IMR-90 (cell line): ENCODE measurements at regions not wholly inside any gene's neighbourhood (a gene's known extent, or its start where the extent isn't known, plus 50 kb on each side); places are given as distances from the start of the nearest gene placed in this dataset.
"Not testable (repeated sequence)": the region's sequence is repeated elsewhere in the genome, so short reads cannot be mapped to it uniquely, and the experiment has no call there.

ENCODE experiments used
- CEBPB ChIP-seq: IDR thresholded peaks from 2 replicates; pipeline ENCODE4 v1.6.1; 2012; ENCODE audit warnings: low read depth, low read length, improper control_type of control experiment
- CHD1 ChIP-seq: IDR thresholded peaks from 2 replicates; pipeline ENCODE4 v1.6.1; 2012; ENCODE audit warnings: low read depth, low read length, improper control_type of control experiment
- FOS ChIP-seq: fragments of 150-350 bp; IDR thresholded peaks from 2 replicates; pipeline ENCODE4 v1.6.1; 2016; ENCODE audit warnings: low read depth, low read length
- MAFK ChIP-seq: IDR thresholded peaks from 2 replicates; pipeline ENCODE4 v1.6.1; 2012; ENCODE audit warnings: low read depth, low read length, improper control_type of control experiment
- MAZ ChIP-seq: IDR thresholded peaks from 2 replicates; pipeline ENCODE4 v1.6.1; 2012; ENCODE audit warnings: low read depth, mild to moderate bottlenecking, low read length, improper control_type of control experiment, moderate library complexity, borderline replicate concordance
- MXI1 ChIP-seq: IDR thresholded peaks from 2 replicates; pipeline ENCODE4 v1.6.1; 2012; ENCODE audit warnings: low read depth, mild to moderate bottlenecking, low read length, moderate library complexity, borderline replicate concordance
- POLR2A ChIP-seq: IDR thresholded peaks from 2 replicates; pipeline ENCODE4 v1.6.1; 2012; ENCODE audit warnings: mild to moderate bottlenecking, low read depth, low read length
- RAD21 ChIP-seq: IDR thresholded peaks from 2 replicates; pipeline ENCODE4 v1.6.1; 2012; ENCODE audit warnings: low read length, improper control_type of control experiment
- RCOR1 ChIP-seq: IDR thresholded peaks from 2 replicates; pipeline ENCODE4 v1.6.1; 2012; ENCODE audit warnings: mild to moderate bottlenecking, low read length, improper control_type of control experiment; ENCODE audit not compliant: insufficient replicate concordance
- RFX5 ChIP-seq: IDR thresholded peaks from 2 replicates; pipeline ENCODE4 v1.8.0; 2012; ENCODE audit warnings: low read depth, mild to moderate bottlenecking, low read length, moderate library complexity
- SMC3 ChIP-seq: fragments of 150-350 bp; IDR thresholded peaks from 2 replicates; pipeline ENCODE4 v1.6.1; 2016; ENCODE audit warnings: low read depth, mild to moderate bottlenecking, antibody characterized with exemption, low read length, moderate library complexity
- TF ChIP-seq, protein P1 (sequence below): conservative IDR thresholded peaks from 2 replicates; pipeline ENCODE4 v1.5.1; 2012; ENCODE audit warnings: mild to moderate bottlenecking, low read depth, low read length, improper control_type of control experiment
- TF ChIP-seq, protein P2 (sequence below): fragments of 150-350 bp; IDR thresholded peaks from 2 replicates; pipeline ENCODE4 v1.6.1; 2017; ENCODE audit warnings: mild to moderate bottlenecking, antibody characterized with exemption, low read length, low read depth

DNA sequence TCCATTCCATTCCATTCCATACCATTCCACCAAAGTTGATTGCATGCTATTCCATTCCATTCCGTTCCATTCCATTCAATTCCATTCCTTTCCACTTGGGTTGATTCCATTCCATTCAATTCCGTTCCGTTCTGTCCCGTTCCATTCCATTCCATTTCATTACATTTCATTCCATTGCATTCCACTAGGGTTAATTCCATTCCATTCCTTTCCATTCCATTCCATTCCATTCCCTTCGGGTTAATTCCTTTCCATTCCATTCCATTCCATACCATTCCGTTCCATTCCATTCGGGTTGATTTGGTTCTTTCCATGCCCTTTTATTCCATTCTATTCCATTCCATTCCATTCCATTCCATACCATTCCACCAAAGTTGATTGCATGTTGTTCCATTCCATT is 131.9 kb downstream of the CWH43 start:
- TF ChIP-seq, protein P1, sequence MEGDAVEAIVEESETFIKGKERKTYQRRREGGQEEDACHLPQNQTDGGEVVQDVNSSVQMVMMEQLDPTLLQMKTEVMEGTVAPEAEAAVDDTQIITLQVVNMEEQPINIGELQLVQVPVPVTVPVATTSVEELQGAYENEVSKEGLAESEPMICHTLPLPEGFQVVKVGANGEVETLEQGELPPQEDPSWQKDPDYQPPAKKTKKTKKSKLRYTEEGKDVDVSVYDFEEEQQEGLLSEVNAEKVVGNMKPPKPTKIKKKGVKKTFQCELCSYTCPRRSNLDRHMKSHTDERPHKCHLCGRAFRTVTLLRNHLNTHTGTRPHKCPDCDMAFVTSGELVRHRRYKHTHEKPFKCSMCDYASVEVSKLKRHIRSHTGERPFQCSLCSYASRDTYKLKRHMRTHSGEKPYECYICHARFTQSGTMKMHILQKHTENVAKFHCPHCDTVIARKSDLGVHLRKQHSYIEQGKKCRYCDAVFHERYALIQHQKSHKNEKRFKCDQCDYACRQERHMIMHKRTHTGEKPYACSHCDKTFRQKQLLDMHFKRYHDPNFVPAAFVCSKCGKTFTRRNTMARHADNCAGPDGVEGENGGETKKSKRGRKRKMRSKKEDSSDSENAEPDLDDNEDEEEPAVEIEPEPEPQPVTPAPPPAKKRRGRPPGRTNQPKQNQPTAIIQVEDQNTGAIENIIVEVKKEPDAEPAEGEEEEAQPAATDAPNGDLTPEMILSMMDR: not testable (repeated sequence)
- TF ChIP-seq CHD1, CEBPB, MXI1, POLR2A, MAZ, RFX5, FOS, MAFK, RCOR1, RAD21, SMC3: not testable (repeated sequence)
- TF ChIP-seq, protein P2, sequence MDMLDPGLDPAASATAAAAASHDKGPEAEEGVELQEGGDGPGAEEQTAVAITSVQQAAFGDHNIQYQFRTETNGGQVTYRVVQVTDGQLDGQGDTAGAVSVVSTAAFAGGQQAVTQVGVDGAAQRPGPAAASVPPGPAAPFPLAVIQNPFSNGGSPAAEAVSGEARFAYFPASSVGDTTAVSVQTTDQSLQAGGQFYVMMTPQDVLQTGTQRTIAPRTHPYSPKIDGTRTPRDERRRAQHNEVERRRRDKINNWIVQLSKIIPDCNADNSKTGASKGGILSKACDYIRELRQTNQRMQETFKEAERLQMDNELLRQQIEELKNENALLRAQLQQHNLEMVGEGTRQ: not testable (repeated sequence)
